ENCODE measurements at regions not wholly inside any gene's neighbourhood (a gene's known extent, or its start where the extent isn't known, plus 50 kb on each side); places are given as distances from the start of the nearest gene placed in this dataset.

DNA sequence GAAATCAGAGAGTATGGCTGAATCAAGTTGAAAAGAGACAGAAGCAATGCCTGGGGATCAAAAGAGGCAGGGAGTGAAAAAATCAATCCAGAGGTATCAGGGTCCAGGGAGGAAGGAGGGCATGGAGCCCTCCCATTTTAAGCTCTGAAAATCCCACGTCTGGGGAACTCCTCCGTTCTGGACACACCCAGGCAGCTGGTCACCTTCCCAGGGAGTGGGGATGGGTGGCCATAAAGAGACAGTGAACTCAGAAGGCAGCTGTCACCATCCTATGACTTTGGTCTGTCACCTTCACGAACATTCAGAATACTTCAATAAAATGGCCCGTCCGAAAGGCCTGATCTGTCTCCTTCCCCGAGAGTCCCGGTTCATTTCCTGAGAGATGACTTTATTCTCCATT, 71.6 kb downstream of the MAP1LC3B2 start:
- H3K36me3 ChIP-seq (ENCODE audit: insufficient read depth in 1 of 2, low read depth in 1 of 2) = no peaks in the 10 kb centered on the region
- H3K27me3 ChIP-seq (ENCODE audit: insufficient read depth in 3 of 3, low read length in 2 of 3) = no peaks in the 10 kb centered on the region
- no peak for ATAC-seq
- no peaks in the 10 kb centered on the region for H3K4me1 ChIP-seq
- intact Hi-C loops (cut with DNase I) = no loop called here
- H3K9me3 ChIP-seq = no peaks in the 10 kb centered on the region
- no peak for DNase-seq
- no peak overlapping the region for H3K4me3 ChIP-seq
- 70 to 82% (median 71%) methylated on average over 7 of the region's 7 CpGs for WGBS, 3 donors
- no peak overlapping the region for H3K27ac ChIP-seq
- TF ChIP-seq CTCF (IDR thresholded peaks at IDR 0.05) = no peak

- WGBS, 3 donors = 28 to 44% (median 34%) methylated on average over 10 of the region's 10 CpGs
- no peaks in the 10 kb centered on the region for H3K4me1 ChIP-seq
- H3K27ac ChIP-seq = no peak overlapping the region
- H3K27me3 ChIP-seq (ENCODE audit: insufficient read depth in 3 of 3, low read length in 2 of 3) = no peaks in the 10 kb centered on the region
- H3K9me3 ChIP-seq = no peaks in the 10 kb centered on the region
- H3K36me3 ChIP-seq (ENCODE audit: insufficient read depth in 1 of 2, low read depth in 1 of 2) = no peaks in the 10 kb centered on the region
- intact Hi-C loops (cut with DNase I) = no loop called here
- TF ChIP-seq CTCF (IDR thresholded peaks at IDR 0.05) = no peak
- no peak overlapping the region for H3K4me3 ChIP-seq
- ATAC-seq (peak in 2 of 4 donors; percentile 27 to 35), DNase-seq (peak in 1 of 2 donors; percentile 26)
Observed at GRCh38 chr12:116629480-116629879, 70.3 kb downstream of the MAP1LC3B2 start.

DNA sequence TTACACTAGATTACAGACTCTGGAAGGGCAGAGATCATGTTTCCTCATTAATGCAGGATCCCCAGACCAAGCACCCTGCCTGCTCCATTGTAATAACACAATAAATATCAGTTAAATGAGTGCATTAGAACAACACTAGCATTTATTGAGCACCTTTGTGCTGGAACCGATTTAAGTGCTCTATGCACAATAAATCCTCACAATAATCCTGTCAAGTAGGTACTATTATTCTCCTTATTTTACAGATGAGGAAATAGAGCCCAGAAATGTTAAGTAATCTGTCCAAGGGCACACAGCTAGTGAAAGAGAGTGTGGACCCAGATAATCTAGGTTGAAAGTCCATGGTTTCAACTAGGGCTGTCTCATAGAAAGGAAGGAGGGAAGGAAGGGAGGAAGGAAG, 69.8 kb downstream of the MAP1LC3B2 start:
- 18 to 44% (median 44%) methylated on average over 1 of the region's 1 CpG for WGBS, 3 donors
- H3K4me3 ChIP-seq = no peak overlapping the region
- no peaks in the 10 kb centered on the region for H3K9me3 ChIP-seq
- ATAC-seq (no peak), DNase-seq (no peak)
- no peaks in the 10 kb centered on the region for H3K27me3 ChIP-seq (ENCODE audit: insufficient read depth in 3 of 3, low read length in 2 of 3)
- H3K27ac ChIP-seq = no peak overlapping the region
- no peak for TF ChIP-seq CTCF (IDR thresholded peaks at IDR 0.05)
- no peaks in the 10 kb centered on the region for H3K36me3 ChIP-seq (ENCODE audit: insufficient read depth in 1 of 2, low read depth in 1 of 2)
- intact Hi-C loops (cut with DNase I) = no loop called here
- no peaks in the 10 kb centered on the region for H3K4me1 ChIP-seq

DNA sequence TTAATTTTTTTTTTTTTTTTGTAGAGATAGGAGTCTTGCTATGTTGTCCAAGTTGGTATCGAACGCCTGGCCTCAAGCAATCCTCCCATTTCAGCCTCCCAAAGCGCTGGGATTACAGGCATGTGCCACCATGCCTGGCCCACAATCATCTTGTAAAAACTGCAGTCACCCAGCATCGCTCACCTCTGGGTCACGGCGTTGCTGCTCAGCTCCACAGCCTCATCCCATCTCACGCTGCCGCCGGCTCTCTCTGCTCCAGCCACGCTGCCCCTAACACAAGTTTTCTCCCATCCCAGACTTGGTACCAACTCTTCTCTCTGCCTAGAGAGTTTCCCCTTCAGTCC, 69.2 kb downstream of the MAP1LC3B2 start:
- Histone ChIP-seq H3K27ac (no peak overlapping the region), H3K4me1 (no peaks in the 10 kb centered on the region), H3K36me3 (ENCODE audit: insufficient read depth in 1 of 2, low read depth in 1 of 2) (no peaks in the 10 kb centered on the region), H3K9me3 (no peaks in the 10 kb centered on the region), H3K4me3 (no peak overlapping the region), H3K27me3 (ENCODE audit: insufficient read depth in 3 of 3, low read length in 2 of 3) (no peaks in the 10 kb centered on the region)
- ATAC-seq (no peak), DNase-seq (no peak)
- intact Hi-C loops (cut with DNase I) = no loop called here
- TF ChIP-seq CTCF (IDR thresholded peaks at IDR 0.05) = no peak
- 95 to 97% (median 97%) methylated on average over 10 of the region's 10 CpGs for WGBS, 3 donors

Measured in psoas muscle (tissue), 7 donors.